ENCODE measurements at regions not wholly inside any gene's neighbourhood (a gene's known extent, or its start where the extent isn't known, plus 50 kb on each side); places are given as distances from the start of the nearest gene placed in this dataset.

DNA sequence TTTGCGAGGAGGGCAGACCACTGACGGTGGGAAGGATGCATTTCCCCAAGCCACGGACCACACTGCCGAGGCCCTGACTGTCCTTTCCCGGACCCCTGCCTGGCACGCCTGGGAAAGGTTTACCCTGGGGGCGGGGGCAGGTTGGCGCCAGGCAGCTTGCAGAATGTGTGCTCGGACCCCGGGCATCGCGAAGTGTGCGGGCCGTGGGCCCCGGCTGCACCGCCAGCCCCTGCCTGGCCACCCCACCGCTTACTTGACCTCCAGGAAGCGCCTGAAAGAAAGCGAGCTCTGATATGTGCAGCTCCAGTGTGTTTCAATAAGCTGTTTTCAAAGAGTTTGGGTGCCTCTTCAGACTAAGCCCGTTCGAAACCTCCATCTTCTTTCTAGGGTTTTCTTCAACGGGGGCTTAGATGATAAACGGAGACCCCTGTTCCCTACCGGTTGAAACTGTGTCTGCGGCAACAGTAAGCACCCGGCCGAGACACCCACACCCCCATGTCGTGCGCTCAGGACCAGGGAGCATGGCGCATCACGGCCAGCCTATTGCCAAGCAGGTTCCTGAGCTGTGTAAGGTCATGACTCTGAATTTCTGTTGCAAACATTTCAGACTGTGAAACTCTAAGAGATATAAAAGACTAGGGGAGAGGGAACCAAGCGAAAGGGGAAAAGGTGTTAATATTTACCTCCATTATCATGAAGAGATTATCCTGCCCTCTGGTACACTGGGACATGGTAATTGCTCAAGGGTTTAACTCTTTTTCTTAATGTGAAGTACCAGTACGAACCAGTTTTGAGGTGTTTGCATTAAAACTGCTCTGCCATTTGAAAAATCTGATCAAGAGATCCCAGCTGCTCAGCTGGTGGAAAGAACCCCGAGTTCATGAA, 231.2 kb upstream of the FOXQ1 start:
- DNase-seq (ENCODE audit: low spot score) = no peak
- H3K4me2 ChIP-seq = no peak overlapping the region
- no peaks in the 10 kb centered on the region for H3K36me3 Mint-ChIP-seq

DNA sequence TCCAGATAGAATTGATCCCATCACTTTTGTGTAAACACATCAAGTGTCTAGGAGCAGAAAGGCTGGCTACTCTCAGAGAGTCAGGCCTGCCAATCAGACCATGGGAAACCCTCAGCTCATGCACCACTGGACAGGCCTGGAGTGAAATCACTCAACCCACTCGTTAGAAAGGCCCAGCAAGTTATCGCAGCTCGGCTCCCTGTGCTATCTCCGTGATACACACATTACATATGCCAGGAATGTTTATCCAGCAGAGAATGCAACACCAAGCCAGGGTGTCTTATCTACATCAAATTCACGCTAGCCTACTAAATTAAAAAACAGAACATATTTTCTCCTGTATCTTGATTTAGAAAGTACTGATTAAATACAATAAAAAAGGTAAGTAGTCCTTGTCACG, 232.4 kb upstream of the FOXQ1 start:
- Mint-ChIP-seq H3K4me1 (peaks cover 20% of the 10 kb centered on the region), H3K27me3 (ENCODE audit: insufficient read depth, low read depth) (peaks cover 6% of the 10 kb centered on the region), H3K27ac (no peak overlapping the region), H3K4me3 (no peak overlapping the region), H3K9me3 (peaks cover 5% of the 10 kb centered on the region), H3K36me3 (no peaks in the 10 kb centered on the region)
- no peak overlapping the region for H3K4me3 ChIP-seq
- TF ChIP-seq EZH2phosphoT487 (IDR thresholded peaks at IDR 0.05) = no peak
- no peak for TF ChIP-seq EZH2 (IDR thresholded peaks at IDR 0.05)
- TF ChIP-seq, protein P1, sequence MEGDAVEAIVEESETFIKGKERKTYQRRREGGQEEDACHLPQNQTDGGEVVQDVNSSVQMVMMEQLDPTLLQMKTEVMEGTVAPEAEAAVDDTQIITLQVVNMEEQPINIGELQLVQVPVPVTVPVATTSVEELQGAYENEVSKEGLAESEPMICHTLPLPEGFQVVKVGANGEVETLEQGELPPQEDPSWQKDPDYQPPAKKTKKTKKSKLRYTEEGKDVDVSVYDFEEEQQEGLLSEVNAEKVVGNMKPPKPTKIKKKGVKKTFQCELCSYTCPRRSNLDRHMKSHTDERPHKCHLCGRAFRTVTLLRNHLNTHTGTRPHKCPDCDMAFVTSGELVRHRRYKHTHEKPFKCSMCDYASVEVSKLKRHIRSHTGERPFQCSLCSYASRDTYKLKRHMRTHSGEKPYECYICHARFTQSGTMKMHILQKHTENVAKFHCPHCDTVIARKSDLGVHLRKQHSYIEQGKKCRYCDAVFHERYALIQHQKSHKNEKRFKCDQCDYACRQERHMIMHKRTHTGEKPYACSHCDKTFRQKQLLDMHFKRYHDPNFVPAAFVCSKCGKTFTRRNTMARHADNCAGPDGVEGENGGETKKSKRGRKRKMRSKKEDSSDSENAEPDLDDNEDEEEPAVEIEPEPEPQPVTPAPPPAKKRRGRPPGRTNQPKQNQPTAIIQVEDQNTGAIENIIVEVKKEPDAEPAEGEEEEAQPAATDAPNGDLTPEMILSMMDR (IDR thresholded peaks at IDR 0.05) = no peak
- no peaks in the 10 kb centered on the region for H3K36me3 ChIP-seq
- H3K9ac ChIP-seq = no peak overlapping the region
- H2AFZ ChIP-seq (replicated peaks) = no peak overlapping the region
- H3K9me3 ChIP-seq (ENCODE audit: low read depth) = no peaks in the 10 kb centered on the region
- H3K79me2 ChIP-seq (ENCODE audit: low read depth) = no peaks in the 10 kb centered on the region
- DNase-seq (ENCODE audit: low spot score) = no peak
- H3K27ac ChIP-seq = no peak overlapping the region
- H3K4me1 ChIP-seq = peaks cover 7% of the 10 kb centered on the region
- no peak overlapping the region for H3K4me2 ChIP-seq
- no peaks in the 10 kb centered on the region for H3K27me3 ChIP-seq
- H4K20me1 ChIP-seq (ENCODE audit: low read depth) = no peaks in the 10 kb centered on the region
- H3F3A ChIP-seq (ENCODE audit: low read depth) = no peaks in the 10 kb centered on the region

More for the DNA sequence above, 231.2 kb upstream of the FOXQ1 start:
- H3K4me3 Mint-ChIP-seq = no peak overlapping the region
- no peaks in the 10 kb centered on the region for H3K27me3 ChIP-seq
- no peak overlapping the region for H3K4me3 ChIP-seq
- no peak overlapping the region for H3K27ac Mint-ChIP-seq
- H4K20me1 ChIP-seq (ENCODE audit: low read depth) = no peaks in the 10 kb centered on the region
- peaks cover 6% of the 10 kb centered on the region for H3K27me3 Mint-ChIP-seq (ENCODE audit: insufficient read depth, low read depth)
- H3K4me1 ChIP-seq = peaks cover 7% of the 10 kb centered on the region
- H3K9me3 ChIP-seq (ENCODE audit: low read depth) = no peaks in the 10 kb centered on the region
- H2AFZ ChIP-seq (replicated peaks) = no peak overlapping the region
- H3K79me2 ChIP-seq (ENCODE audit: low read depth) = no peaks in the 10 kb centered on the region
- no peak overlapping the region for H3K9ac ChIP-seq
- H3K36me3 ChIP-seq = no peaks in the 10 kb centered on the region
- H3K27ac ChIP-seq = no peak overlapping the region
- peaks cover 5% of the 10 kb centered on the region for H3K9me3 Mint-ChIP-seq
- H3F3A ChIP-seq (ENCODE audit: low read depth) = no peaks in the 10 kb centered on the region
- peaks cover 23% of the 10 kb centered on the region for H3K4me1 Mint-ChIP-seq
- TF ChIP-seq EZH2 (IDR thresholded peaks at IDR 0.05) (no peak), EZH2phosphoT487 (IDR thresholded peaks at IDR 0.05) (no peak)
- TF ChIP-seq, protein P1 (IDR thresholded peaks at IDR 0.05) = no peak

- no peaks in the 10 kb centered on the region for H3K9me3 ChIP-seq (ENCODE audit: low read depth)
- H3K4me3 ChIP-seq = no peak overlapping the region
- peaks cover 5% of the 10 kb centered on the region for H3K9me3 Mint-ChIP-seq
- H3K79me2 ChIP-seq (ENCODE audit: low read depth) = no peaks in the 10 kb centered on the region
- H3K27me3 ChIP-seq = no peaks in the 10 kb centered on the region
- TF ChIP-seq, protein P1 (IDR thresholded peaks at IDR 0.05) = no peak
- TF ChIP-seq EZH2phosphoT487 (IDR thresholded peaks at IDR 0.05) = no peak
- TF ChIP-seq EZH2 (IDR thresholded peaks at IDR 0.05) = no peak
- H2AFZ ChIP-seq (replicated peaks) = peak overlapping the region; percentile 95
- no peak overlapping the region for H3K27ac ChIP-seq
- H3K4me1 ChIP-seq = peaks cover 7% of the 10 kb centered on the region
- H3K27ac Mint-ChIP-seq = peak overlapping the region; percentile 98
- H3K36me3 Mint-ChIP-seq = no peaks in the 10 kb centered on the region
- H3K4me3 Mint-ChIP-seq = no peak overlapping the region
- DNase-seq (ENCODE audit: low spot score) = no peak
- peaks cover 8% of the 10 kb centered on the region for H3K27me3 Mint-ChIP-seq (ENCODE audit: insufficient read depth, low read depth)
- H3K36me3 ChIP-seq = no peaks in the 10 kb centered on the region
- no peaks in the 10 kb centered on the region for H4K20me1 ChIP-seq (ENCODE audit: low read depth)
- H3K4me1 Mint-ChIP-seq = peaks cover 20% of the 10 kb centered on the region
- no peaks in the 10 kb centered on the region for H3F3A ChIP-seq (ENCODE audit: low read depth)
- H3K9ac ChIP-seq = no peak overlapping the region
- no peak overlapping the region for H3K4me2 ChIP-seq
Measured at GRCh38 chr6:1077478-1078416, 234.2 kb upstream of the FOXQ1 start.
